Skin epidermis (tissue), 12 donors: ENCODE measurements at regions not wholly inside any gene's neighbourhood (a gene's known extent, or its start where the extent isn't known, plus 50 kb on each side); places are given as distances from the start of the nearest gene placed in this dataset.

Experiments
- H3K27ac ChIP-seq, 21 experiments: fragments of 200-600 bp; sonication (generic) in 11 of 21; one replicate each; pipeline ENCODE4 v1.5.0; 2020; ENCODE audit warnings: mild to moderate bottlenecking in 3 of 21, inconsistent platforms in 2 of 21, moderate library complexity in 2 of 21
- H3K4me3 ChIP-seq, 7 experiments: fragments of 200-600 bp; sonication (generic) in 2 of 7; one replicate each; pipeline ENCODE4 v1.5.0; 2020; ENCODE audit warnings: inconsistent platforms in 2 of 7, mild to moderate bottlenecking in 2 of 7, moderate library complexity in 1 of 7

DNA sequence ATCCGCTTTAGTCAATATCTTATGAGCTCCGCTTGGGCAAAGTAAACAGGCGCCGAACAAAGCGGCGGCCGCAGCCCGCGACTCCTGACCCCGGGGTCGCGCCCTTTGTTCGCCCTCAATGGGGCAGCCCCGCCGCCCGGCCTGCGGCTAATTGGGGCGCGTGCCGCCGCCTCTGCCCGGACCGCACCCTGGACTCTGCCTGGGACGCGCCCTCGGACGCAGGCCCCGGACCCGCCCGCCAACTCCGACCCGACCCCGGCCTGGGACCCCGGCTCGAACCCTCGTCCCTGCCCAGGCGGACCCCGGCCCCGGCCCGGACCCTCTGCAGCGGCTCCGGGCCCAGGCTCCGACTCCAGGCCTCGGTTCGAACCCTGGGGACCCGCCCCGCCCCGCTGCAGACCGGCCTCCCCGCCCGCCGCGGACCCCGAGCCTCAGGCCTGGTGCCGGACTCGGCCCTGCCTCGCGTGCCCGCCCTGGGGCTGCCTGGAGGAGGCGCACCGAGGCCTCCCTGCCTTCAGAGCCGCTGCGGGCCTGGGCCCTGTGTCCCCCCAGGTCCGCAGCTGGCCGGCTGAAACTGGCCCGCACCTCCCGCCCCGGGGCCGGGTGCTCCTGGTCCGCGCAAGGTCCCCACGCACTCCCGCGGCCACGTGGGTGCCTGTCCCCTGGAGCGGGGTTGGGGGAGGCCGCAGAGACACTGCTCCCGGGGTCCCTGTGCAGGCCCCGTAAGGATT, 84.7 kb upstream of the WNT7B start:
- peak overlapping the region in 20 of 21 experiments; percentile 25 to 100 (median 99) for H3K27ac ChIP-seq
- H3K4me3 ChIP-seq: peak overlapping the region in 2 of 7 experiments; percentile 13 to 15

DNA sequence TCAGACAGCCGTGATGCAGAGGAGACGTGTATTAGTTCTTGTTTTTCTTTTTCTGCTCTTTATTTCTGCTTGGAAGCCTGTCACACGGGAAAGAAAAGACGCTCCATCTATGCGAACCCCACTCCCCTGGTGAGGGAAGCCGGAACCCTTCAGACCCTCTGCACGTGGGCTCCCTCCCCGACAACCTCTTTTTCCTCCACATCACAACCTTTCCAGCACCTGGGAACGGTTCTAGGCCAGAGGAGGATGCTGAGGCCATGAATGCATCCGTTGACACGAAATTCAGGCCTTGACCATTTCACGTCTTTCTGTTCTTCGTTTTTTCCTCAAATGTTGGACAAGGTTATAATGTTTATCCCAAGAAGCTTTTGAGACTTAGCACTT, 85.3 kb upstream of the WNT7B start:
- Histone ChIP-seq H3K4me3 (no peak overlapping the region), H3K27ac (peak overlapping the region in 20 of 21 experiments; percentile 25 to 100 (median 99))

DNA sequence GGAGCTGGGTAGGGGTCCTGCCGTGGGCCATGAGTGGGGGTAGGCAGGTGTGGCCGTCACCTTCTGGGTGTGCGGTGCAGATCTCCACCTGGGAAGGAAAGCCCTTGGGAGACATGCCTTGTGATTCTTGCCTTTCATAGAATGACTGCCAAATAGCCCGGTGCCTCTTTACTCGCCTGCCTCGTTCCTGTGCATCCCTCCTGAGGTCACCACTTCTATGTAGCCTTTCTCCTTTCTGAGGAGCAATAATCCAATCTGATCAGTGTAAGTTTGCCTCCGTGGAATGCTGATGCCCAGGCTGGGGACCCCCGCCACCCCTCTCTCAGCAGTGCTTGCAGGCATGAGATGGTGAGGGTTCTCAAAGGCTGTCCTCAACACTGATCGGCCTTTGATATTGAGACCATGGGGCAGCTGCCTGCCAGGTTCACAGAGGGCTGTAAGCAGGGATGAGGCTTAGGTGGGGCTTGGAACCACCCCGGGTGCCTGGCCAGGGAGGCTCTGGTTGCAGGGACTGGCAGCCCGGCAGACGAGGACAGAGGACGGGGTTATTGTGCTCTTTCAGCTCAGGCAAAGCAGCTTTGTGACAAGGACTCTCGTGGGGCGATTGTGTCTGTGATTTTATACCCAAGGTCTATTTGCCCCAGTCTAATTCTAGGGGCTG, 86.1 kb upstream of the WNT7B start:
- no peak overlapping the region for H3K4me3 ChIP-seq
- peak overlapping the region in 20 of 21 experiments; percentile 95 to 100 (median 100) for H3K27ac ChIP-seq

DNA sequence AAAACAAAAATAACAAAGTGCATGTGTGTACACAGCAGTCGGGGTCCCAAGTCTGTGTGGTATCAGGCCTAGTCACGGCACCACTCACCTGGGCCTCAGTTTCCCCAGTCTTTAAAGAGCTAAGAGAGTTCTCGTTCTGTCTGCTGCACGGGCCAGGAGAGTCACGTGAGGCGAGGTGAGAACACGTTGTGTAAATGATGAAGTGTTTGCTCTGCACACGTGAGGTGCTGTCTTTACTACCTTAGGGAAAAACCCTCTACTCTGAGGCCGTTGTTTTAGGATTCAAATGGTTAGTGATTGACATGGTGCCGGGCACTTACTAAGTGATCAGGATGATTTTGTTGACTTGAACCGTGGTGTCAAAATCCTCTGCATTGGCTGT, 86.5 kb upstream of the PPARA start:
- Histone ChIP-seq H3K4me3 (peak overlapping the region in 1 of 7 experiments; percentile 4), H3K27ac (peak overlapping the region; percentile 19 to 100 (median 99))

DNA sequence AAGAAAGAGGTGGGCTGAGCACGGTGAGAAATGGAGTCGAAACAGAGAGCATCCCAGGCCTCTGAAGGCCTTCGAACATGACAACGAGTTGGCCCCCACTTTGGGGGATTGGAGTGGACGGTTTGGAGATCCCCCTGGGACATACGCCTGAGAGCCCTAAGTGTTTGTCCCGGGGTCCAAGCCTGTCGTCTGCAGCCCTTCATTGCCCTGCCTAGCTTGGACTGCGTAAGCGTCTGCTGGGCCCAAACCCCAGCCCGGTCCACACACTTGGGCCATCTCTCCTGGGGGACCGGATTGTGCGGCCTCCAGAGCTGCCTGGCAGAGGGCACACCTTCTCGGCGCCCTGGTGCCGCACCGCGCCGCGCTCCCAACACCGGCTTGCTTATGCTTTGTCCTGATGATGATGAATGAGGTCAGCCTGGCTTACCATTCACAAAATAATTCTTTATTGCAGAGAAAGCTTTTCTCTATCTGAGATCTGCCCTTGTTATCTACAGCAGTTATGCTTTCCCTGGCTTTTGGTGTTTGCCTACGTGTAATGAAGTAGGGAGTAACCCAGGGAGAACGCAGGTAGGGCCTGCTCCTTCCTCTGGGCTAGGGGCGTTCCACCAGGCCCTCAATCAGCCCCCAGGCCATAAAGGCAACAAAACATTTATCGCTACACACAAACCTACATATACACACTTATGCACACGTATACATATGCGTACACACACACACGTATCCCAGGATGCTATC, 85.9 kb upstream of the PPARA start:
- peak overlapping the region; percentile 19 to 100 (median 99) for H3K27ac ChIP-seq

DNA sequence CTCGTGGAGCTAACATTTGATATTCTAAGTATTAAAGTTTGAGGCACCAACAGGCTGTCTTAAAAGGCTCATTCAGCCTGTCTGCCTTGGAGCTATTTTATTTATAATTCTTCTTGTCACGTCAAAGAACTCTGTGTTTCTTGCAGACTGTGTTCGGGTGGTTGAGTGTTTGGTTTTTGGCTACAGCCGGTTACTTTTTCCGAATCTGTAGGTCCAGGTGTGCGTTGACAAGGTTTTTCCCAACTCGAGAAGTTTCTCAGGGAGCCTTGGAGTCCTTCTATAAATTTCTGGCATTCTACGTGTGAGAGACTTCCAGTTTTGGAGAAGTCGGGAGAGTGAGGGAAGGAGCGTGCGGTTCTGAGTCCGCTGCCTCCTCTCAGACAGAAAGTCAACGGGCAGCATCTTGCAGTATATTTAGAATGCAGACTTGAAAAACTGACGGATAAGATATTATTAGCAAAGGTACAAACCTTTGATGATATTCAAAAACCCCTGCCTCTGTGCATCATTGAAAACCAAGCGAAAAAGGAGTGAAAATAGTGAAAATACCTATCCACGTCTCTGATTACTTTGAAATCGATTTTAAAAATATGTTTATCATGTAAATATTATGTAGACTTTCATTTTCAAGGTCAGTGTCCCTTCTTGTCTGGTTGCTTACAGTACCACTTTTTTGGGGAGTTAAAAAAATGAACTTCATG, 85.2 kb upstream of the PPARA start:
- Histone ChIP-seq H3K4me3 (peak overlapping the region in 4 of 7 experiments; percentile 1 to 16 (median 6)), H3K27ac (peak overlapping the region; percentile 28 to 100 (median 99))

More for the DNA sequence above, 85.9 kb upstream of the PPARA start:
- H3K4me3 ChIP-seq: peak overlapping the region in 4 of 7 experiments; percentile 1 to 16 (median 6)

DNA sequence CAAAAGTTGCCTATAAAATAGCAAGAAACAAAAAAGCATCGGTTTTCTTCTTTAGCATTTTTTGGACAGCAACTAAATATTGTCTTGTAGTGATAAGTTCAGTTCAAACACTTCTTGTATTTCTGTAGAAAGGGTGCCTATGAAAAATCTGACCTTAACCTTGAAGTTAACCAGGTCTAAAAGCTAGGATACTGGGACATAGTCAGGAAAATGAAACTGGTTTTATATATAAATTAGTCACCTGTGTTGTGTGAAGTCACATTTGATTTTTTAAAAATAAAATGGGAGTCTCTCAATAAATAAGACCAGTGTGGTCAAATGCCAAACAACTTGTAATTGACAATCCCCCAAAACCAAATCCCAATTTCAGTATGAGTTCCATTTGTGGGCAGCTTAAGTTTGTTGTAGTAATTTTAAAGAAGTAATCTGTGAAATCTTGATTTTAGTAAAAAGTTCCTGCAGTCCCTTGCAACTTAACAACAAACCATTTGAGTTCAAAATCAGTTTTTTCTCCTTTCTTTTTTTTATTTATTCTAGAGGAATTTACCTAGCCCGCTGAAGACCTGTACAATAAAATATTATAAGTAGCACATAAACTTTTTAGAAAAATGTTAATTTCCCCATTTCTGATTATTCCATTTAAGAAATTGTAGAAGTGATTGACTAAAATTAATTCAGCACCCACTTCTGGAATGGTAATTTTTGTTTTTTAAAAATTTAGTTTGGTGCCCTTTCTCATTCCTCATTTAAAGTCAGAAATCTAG, 84.5 kb upstream of the PPARA start:
- Histone ChIP-seq H3K4me3 (peak overlapping the region in 3 of 7 experiments; percentile 4 to 16 (median 9)), H3K27ac (peak overlapping the region; percentile 28 to 100 (median 99))

DNA sequence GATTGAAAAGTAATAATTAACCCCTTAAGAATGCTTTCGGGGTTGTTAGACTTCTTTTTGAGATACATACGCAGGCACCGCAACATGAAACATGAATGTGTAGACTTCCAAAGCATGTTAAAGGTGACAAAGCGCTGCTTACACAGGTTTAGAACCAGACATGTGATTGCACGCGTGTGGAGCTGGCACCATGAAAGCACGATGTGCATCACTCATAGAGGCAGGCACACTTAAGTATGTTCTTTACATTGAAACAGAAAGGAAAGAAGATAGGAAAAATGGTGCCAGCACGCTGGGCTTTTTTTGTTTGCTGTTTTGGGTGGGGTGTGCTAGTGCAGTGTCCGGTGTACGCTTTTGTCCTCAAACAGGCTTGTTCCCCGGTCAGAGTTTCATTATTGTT, 83.6 kb upstream of the PPARA start:
- Histone ChIP-seq H3K4me3 (peak overlapping the region in 4 of 7 experiments; percentile 6 to 26 (median 14)), H3K27ac (peak overlapping the region; percentile 34 to 100 (median 99))

DNA sequence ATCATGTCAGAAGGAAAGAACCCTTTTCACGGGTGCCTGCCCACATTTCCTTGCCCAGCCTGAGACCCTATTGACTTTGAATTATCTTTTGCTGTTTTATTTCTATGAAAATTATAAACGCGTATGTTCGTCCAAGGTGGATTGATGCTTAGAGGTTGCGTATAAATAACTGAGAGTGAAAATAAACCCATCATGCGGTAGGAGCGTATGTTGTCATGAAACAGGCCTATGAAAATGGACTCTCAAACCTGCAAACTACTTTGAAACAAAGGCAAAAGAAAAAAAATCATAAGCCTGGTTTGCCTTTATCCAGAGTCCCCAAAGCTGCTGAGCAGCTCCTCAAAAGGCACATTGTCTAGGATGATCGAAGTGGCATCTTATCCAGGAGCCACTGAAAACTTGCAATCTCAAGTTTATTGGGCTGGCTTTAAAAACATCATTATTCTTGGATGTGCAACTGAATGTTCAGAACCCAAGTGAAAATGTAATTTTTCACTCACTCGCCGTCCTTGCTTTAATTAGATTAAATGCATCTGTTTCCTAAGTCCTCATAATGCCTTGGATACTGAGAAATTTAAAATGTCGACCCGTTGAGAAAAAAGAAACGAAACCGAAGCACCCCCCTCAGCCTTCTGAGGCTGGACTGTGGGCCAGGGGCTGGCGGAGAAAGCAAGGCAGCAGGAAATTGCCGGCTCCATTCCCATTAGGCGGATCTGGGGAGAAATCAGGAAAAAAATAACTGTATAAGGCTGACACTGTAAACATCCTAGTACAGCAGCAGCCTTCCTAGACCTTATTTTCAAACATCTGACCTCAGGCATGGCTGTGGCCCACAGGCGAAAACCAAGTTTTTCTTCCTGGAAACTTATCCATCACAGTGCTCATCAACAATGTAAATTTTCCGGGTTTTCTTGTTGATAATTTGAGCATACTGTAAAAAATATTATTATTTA, 82.9 kb upstream of the PPARA start:
- Histone ChIP-seq H3K27ac (peak overlapping the region; percentile 34 to 100 (median 99)), H3K4me3 (peak overlapping the region in 4 of 7 experiments; percentile 6 to 26 (median 14))

DNA sequence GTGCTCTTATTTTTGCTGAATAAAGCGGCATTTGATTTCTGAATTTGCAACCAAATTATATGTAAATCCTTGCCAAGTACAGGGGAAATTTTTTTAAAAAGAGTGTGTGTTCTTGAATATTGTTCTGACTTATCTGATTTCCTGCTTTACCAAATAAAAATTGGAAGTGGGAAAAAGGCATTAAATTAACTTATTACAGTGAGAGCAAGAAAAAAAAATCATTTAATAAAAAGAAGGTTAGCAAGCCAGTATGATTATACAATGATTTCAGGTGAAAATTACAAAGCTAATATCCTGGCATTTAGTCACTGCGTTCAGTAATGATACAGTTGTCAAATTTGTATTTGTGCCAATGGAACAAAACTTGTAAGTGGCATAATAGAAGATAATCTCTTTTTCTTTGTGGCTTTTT, 82.1 kb upstream of the PPARA start:
- Histone ChIP-seq H3K27ac (peak overlapping the region in 20 of 21 experiments; percentile 95 to 100 (median 100)), H3K4me3 (peak overlapping the region in 2 of 7 experiments; percentile 73 to 84)

DNA sequence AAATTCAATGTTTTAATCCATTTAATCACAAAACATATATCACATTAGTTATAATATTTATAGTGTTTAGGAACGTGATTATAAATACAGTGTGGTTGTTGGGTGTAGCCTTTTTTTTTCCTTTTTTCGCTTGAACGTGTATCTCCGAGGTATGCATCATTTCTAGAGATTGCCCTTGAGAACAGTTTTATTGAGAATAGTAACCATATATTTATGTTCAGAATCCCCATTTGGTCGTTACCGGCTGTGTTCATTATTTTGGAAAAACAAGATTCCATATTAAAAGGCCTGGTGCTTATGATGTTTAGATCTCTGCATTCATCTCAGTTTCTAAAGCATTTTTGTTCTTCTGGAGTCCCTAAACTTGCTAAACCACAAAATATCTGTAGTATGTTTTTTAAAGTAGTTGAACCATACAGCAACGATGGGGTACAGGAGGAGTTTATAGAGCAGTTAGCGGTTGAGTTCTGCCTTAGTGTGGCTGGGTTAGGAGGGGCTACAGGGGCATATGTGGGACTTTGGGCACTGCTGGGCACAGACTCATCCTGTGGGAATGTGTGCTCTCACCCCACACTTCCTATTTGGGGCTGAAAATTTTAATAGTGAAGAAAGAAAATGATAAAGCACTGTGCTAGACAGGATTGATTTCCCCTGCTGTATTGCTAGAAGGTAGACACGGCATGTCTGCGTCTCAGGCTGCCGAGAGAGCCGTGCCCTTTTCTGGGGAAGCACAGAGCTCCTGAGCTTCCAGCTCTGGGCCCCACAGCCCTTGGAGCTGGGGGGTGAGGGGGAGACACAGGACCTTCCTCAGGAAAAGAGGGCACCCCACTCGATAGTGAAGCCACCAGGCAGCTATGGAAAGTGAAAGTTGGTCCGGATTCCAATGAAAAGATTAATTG, 81.5 kb upstream of the PPARA start:
- H3K27ac ChIP-seq: peak overlapping the region; percentile 91 to 100 (median 99)
- peak overlapping the region; percentile 46 to 91 (median 71) for H3K4me3 ChIP-seq

DNA sequence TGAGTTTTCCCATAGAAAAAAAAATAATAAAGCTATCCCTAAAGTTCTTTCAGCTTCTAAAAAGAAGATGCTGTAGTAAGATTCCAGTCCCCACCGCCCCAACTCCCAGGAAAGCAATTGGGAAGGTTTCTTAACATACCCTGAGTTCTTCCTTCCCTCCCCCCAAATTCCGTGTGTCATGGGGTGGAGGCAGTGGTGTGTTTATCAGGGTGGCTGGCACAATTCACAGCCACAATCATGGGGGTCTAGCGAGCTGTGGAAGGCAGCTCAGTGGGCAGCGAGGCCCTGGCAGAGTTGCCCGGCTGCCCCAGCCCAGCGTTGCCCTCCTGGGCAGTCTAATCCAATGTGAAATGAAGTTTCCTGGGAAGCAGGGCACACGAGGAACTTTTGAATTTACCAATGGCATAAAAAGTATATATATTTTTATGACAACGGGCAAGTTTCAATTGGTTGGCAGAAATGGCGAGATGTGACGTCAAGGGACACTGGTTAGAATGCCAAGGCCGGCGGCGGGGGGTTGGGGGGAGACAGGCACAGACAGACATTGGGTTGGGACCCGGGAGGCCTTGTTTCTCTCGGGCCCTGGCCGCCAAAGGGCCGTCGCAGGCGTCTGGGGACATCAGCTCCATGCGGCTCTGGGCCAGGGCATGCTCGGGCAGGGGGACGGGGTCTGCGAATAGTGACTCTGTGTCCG, 80.7 kb upstream of the PPARA start:
- peak overlapping the region; percentile 46 to 91 (median 71) for H3K4me3 ChIP-seq

DNA sequence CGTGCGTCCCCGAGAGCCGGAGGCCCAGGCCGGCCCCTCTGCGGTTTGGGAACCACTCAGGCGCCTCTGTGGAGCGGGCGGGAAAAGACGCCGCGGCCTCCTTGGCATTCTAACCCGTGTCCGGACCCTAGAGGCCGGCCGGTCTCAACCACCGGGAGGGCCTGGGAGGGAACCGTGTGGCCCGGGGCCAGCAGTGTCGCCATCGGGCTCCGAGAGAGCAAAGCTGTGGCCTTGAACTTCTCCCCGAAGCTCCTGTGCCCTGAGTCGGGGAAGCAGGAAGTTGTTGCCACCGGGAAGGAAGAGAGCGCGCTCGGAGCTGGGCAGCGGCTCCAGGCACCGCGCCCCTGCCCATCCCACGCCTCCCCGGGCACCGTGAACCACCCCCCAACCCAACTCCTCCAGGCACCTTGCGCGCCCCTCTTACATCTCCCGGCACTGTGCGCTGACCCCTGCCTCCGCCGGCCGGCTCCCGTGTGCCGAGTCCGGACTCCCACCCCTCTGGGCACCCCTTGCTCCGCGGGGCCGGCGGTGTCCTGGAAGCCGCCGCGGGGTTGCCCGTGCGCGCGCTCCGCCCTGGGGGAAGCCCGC, 80.0 kb upstream of the PPARA start:
- H3K27ac ChIP-seq: peak overlapping the region; percentile 91 to 100 (median 99)
- H3K4me3 ChIP-seq: peak overlapping the region; percentile 46 to 91 (median 71)

More for the DNA sequence above, 80.7 kb upstream of the PPARA start:
- H3K27ac ChIP-seq: peak overlapping the region; percentile 91 to 100 (median 99)

DNA sequence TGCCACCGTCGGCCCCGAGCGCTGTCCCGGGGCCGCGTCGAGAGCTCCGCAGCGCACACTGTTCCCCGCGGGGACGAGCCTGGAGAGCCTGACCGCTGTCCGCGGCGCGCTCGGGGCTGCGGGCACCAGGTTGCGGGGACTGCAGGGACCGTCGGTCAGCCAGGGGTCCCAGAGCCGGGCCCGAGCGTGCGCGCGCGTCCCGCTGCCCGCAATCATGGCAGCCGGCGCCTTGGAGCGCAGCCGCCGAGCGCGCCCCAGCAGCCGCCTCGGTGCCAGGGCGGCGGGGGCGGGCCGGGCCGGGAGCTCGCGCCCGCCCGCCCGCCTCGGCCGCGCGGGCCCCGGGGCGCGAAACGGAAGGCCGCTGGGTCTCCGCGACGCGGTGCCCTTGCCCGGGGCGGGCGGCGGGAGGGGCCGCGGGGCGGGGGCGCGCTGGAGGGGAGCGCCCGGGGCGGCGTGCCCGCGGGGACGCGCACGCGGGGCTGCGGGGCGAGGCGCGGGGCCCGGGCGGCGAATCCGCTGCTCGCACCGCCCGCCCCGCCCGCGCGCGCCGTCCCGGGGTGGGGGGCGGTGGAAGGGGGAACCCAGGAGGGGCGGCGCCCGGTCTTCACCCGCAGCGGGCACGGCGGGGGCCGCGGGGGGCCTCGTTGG, 79.4 kb upstream of the PPARA start:
- peak overlapping the region; percentile 57 to 94 (median 72) for H3K4me3 ChIP-seq
- H3K27ac ChIP-seq: peak overlapping the region; percentile 94 to 100 (median 100)

DNA sequence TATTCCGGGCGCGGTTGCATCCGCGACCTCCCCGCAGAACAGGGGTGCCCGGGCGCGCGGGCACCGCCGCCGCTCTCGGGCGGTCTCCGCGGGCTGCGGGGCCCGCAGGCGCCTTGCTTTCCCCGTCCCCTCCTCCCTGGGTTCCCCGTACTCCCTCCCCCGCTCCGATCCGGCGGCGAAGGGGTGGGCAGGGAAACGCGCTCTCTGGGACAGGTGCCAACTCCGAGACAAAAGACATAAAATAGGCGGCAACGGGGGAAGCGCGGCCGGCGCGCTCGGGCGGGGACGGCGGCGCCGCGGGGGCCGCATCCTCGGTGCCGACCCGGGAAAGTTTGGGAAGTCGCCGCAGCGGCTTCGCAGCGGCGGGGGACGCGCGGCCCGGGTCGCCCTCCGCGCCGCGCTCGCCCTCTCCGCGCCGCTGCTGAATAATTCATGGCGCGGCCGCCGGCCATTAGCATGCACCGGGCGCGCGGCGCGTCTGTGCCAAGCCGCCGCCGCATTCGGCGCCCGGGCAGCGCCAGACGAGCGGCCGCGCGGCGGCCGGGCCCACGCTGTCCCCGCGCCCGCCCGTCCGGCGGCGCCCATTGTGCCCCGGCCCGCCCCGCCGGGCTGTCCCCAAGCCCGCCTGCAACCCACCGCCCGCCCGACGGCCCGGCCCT, 78.7 kb upstream of the PPARA start:
- Histone ChIP-seq H3K27ac (peak overlapping the region; percentile 91 to 100 (median 98)), H3K4me3 (peak overlapping the region; percentile 57 to 94 (median 70))
